Mesenchymal stem cell (in vitro differentiated cells and primary cell): ENCODE measurements at regions not wholly inside any gene's neighbourhood (a gene's known extent, or its start where the extent isn't known, plus 50 kb on each side); places are given as distances from the start of the nearest gene placed in this dataset.

ENCODE experiments used
- DNase-seq: peaks from one replicate; pipeline ENCODE4 v3.0.0-alpha.2; 2013
- H2AFZ ChIP-seq: one replicate; pipeline ENCODE4 v1.6.1; 2013; ENCODE audit warnings: low read depth, mild to moderate bottlenecking, control low read depth, inconsistent platforms, low read length, moderate library complexity
- H2AK5ac ChIP-seq: 2 replicates; pipeline ENCODE4 v1.6.1; 2013; ENCODE audit warnings: low read length, moderate library complexity, mild to moderate bottlenecking, inconsistent platforms; ENCODE audit not compliant: severe bottlenecking
- H2BK120ac ChIP-seq: one replicate; pipeline ENCODE4 v1.6.1; 2013; ENCODE audit warnings: low read depth, mild to moderate bottlenecking, inconsistent platforms, low read length, moderate library complexity
- H2BK12ac ChIP-seq, 2 experiments: one replicate each; pipeline ENCODE4 v1.6.1; 2013; ENCODE audit warnings: inconsistent platforms in 2 of 2, low read length in 2 of 2, mild to moderate bottlenecking in 2 of 2, moderate library complexity in 2 of 2, control low read depth in 1 of 2
- H2BK15ac ChIP-seq: one replicate; pipeline ENCODE4 v1.6.1; 2013; ENCODE audit warnings: mild to moderate bottlenecking, low read depth, inconsistent platforms; ENCODE audit not compliant: poor library complexity, severe bottlenecking
- H2BK5ac ChIP-seq: 2 replicates; pipeline ENCODE4 v1.6.1; 2013; ENCODE audit warnings: low read depth, mild to moderate bottlenecking, low read length, control low read depth, inconsistent platforms; ENCODE audit not compliant: poor library complexity, severe bottlenecking
- H3K14ac ChIP-seq, 2 experiments: one replicate each; pipeline ENCODE4 v1.6.1; 2013; ENCODE audit warnings: inconsistent platforms in 2 of 2, low read length in 2 of 2, control low read depth in 1 of 2, mild to moderate bottlenecking in 1 of 2, moderate library complexity in 1 of 2
- H3K18ac ChIP-seq, 2 experiments: one replicate each; pipeline ENCODE4 v1.6.1; 2013; ENCODE audit warnings: inconsistent platforms in 2 of 2, low read length in 2 of 2, control low read depth in 1 of 2, low read depth in 1 of 2, mild to moderate bottlenecking in 1 of 2
- H3K23ac ChIP-seq, 2 experiments: one replicate each; pipeline ENCODE4 v1.6.1; 2013; ENCODE audit warnings: inconsistent platforms in 2 of 2, low read length in 2 of 2, mild to moderate bottlenecking in 2 of 2, moderate library complexity in 2 of 2, control low read depth in 1 of 2
- H3K27ac ChIP-seq: 2 replicates; pipeline ENCODE4 v1.5.1; 2013; ENCODE audit warnings: mild to moderate bottlenecking, moderate library complexity, low read length, control low read depth, inconsistent platforms; ENCODE audit not compliant: poor library complexity, severe bottlenecking
- H3K27me3 ChIP-seq, 2 experiments: 2 replicates each; pipeline versions ENCODE4 v1.6.1 to v1.7.0; 2013; ENCODE audit warnings: low read length in 2 of 2, mild to moderate bottlenecking in 2 of 2, moderate library complexity in 2 of 2, control low read depth in 1 of 2, inconsistent platforms in 1 of 2; ENCODE audit not compliant: control insufficient read depth in 1 of 2, insufficient read depth in 1 of 2
- H3K36me3 ChIP-seq, 2 experiments: 2 replicates each; pipeline versions ENCODE4 v1.6.1 to v1.7.0; 2013; ENCODE audit warnings: low read length in 2 of 2, control low read depth in 1 of 2, inconsistent platforms in 1 of 2, low read depth in 1 of 2, mild to moderate bottlenecking in 1 of 2; ENCODE audit not compliant: insufficient read depth in 2 of 2, control insufficient read depth in 1 of 2
- H3K4ac ChIP-seq, 2 experiments: one replicate each; pipeline ENCODE4 v1.6.1; 2013; ENCODE audit warnings: inconsistent platforms in 2 of 2, low read length in 2 of 2, mild to moderate bottlenecking in 2 of 2, moderate library complexity in 2 of 2, control low read depth in 1 of 2, low read depth in 1 of 2
- H3K4me1 ChIP-seq: 2 replicates; pipeline ENCODE4 v1.6.1; 2013; ENCODE audit warnings: low read depth, low read length, control low read depth; ENCODE audit not compliant: control insufficient read depth, insufficient read depth
- H3K4me2 ChIP-seq: 2 replicates; pipeline ENCODE4 v1.6.1; 2013; ENCODE audit warnings: low read length, mild to moderate bottlenecking, inconsistent platforms; ENCODE audit not compliant: poor library complexity, severe bottlenecking
- H3K4me3 ChIP-seq, 2 experiments: 2 replicates each; pipeline versions ENCODE4 v1.5.1 to v1.7.0; 2013; ENCODE audit warnings: low read length in 2 of 2, mild to moderate bottlenecking in 2 of 2, control low read depth in 1 of 2, low read depth in 1 of 2; ENCODE audit not compliant: insufficient read depth in 1 of 2
- H3K79me1 ChIP-seq: replicated peaks from 2 replicates; pipeline ENCODE4 v1.6.1; 2013; ENCODE audit warnings: mild to moderate bottlenecking, control low read depth, low read length, inconsistent platforms; ENCODE audit not compliant: poor library complexity, severe bottlenecking
- H3K9ac ChIP-seq: 2 replicates; pipeline ENCODE4 v1.7.0; 2013; ENCODE audit warnings: mild to moderate bottlenecking, low read length, moderate library complexity
- H3K9me3 ChIP-seq: 2 replicates; pipeline ENCODE4 v1.7.0; 2013; ENCODE audit warnings: mild to moderate bottlenecking, low read length; ENCODE audit not compliant: control insufficient read depth
- H4K8ac ChIP-seq: one replicate; pipeline ENCODE4 v1.6.1; 2013; ENCODE audit warnings: inconsistent platforms, mild to moderate bottlenecking, low read length, moderate library complexity
- H4K91ac ChIP-seq: one replicate; pipeline ENCODE4 v1.6.1; 2013; ENCODE audit warnings: mild to moderate bottlenecking, low read length, inconsistent platforms
- WGBS: methylation state at CpG from one replicate; pipeline ENCODE4 v1.1.7; 2013; ENCODE audit warnings: mixed read lengths; 5-methylcytosine and 5-hydroxymethylcytosine counted together

DNA sequence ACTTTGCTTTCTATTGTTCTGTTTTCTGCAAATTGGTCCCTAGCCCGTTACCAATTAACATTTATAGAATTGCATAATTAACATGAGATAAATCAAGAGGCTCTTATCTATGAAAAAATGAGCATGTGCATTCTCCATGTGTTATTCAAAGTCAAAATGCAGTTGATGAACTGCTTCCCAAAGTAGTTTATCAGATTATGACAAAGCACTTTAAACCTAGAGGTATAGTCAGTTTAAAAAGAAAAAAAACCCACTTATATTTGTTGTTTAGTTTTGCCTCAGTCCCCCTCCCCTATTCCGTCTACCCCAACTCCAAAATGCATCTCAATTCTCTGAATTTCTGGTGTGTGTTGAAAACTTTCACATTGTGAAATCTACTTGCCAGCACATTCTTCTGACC lies 119.5 kb downstream of the ATXN3L start:
- 100% methylated on average over 1 of the region's 2 CpGs for WGBS
- no peak overlapping the region for H3K4ac ChIP-seq
- H3K9ac ChIP-seq, result no peak overlapping the region
- no peaks in the 10 kb centered on the region for H3K9me3 ChIP-seq
- H2BK120ac ChIP-seq, result no peak overlapping the region
- no peak overlapping the region for H3K14ac ChIP-seq
- H2AK5ac ChIP-seq, result no peak overlapping the region
- H4K91ac ChIP-seq, result no peak overlapping the region
- H3K4me1 ChIP-seq, result no peaks in the 10 kb centered on the region
- no peak overlapping the region for H3K18ac ChIP-seq
- no peak overlapping the region for H3K27ac ChIP-seq
- no peak overlapping the region for H4K8ac ChIP-seq
- H3K27me3 ChIP-seq, result no peaks in the 10 kb centered on the region
- H3K23ac ChIP-seq, result no peak overlapping the region
- no peak overlapping the region for H3K4me3 ChIP-seq
- DNase-seq, result peak; percentile 3
- no peak overlapping the region for H3K4me2 ChIP-seq
- no peak overlapping the region for H2AFZ ChIP-seq
- no peaks in the 10 kb centered on the region for H3K36me3 ChIP-seq
- no peak overlapping the region for H2BK15ac ChIP-seq
- H3K79me1 ChIP-seq, result no peaks in the 10 kb centered on the region
- H2BK5ac ChIP-seq, result no peak overlapping the region
- H2BK12ac ChIP-seq, result no peak overlapping the region

- H2AK5ac ChIP-seq, result no peak overlapping the region
- H3K4me2 ChIP-seq, result no peak overlapping the region
- H2BK15ac ChIP-seq, result no peak overlapping the region
- H3K79me1 ChIP-seq, result no peaks in the 10 kb centered on the region
- H3K14ac ChIP-seq, result no peak overlapping the region
- no peak overlapping the region for H4K91ac ChIP-seq
- H4K8ac ChIP-seq, result no peak overlapping the region
- 43% methylated on average over 1 of the region's 3 CpGs for WGBS
- no peaks in the 10 kb centered on the region for H3K4me1 ChIP-seq
- no peak overlapping the region for H2AFZ ChIP-seq
- H2BK5ac ChIP-seq, result no peak overlapping the region
- H3K9ac ChIP-seq, result no peak overlapping the region
- H3K4me3 ChIP-seq, result no peak overlapping the region
- no peaks in the 10 kb centered on the region for H3K27me3 ChIP-seq
- DNase-seq, result no peak
- no peak overlapping the region for H3K4ac ChIP-seq
- no peaks in the 10 kb centered on the region for H3K9me3 ChIP-seq
- H3K23ac ChIP-seq, result no peak overlapping the region
- no peak overlapping the region for H3K27ac ChIP-seq
- H3K18ac ChIP-seq, result no peak overlapping the region
- H2BK12ac ChIP-seq, result no peak overlapping the region
- H3K36me3 ChIP-seq, result no peaks in the 10 kb centered on the region
- no peak overlapping the region for H2BK120ac ChIP-seq
These were observed 121.1 kb downstream of the ATXN3L start for GRCh38 chrX:13198762-13199064.

DNA sequence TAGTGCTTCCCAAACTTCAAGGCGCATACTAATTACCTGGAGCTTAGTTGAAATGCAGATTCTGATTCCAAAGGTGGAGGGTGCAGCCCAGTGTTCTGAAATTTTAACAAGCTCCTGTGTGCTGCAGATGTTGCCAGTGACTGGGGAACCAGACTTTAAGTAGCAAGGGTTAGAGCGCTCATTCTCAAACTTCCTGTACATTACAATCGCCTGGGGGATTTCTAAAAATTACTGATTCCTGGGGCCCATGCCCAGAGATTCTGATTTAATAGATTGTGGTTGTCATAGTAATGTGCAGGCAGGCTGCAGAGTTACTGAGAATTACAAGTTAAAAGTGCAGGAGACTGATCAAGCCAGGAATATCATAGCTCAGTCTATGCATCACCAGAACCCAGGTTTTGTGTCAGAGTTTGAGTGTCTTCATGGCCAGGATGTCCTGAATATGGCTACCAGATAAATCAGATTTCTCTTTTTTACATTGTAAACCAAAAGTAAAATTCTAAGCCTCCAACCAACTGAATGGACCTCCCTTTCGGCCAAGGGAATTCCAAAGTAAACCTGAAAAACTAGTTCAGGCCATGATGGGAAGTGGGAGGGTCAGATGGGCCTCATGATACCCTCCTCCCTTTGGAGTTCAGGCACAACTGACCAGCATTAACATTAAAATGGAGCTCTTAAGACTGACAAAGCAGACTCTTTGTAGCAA lies 121.6 kb downstream of the ATXN3L start:
- H3K79me1 ChIP-seq, result no peaks in the 10 kb centered on the region
- H2BK5ac ChIP-seq, result no peak overlapping the region
- H4K8ac ChIP-seq, result no peak overlapping the region
- no peaks in the 10 kb centered on the region for H3K36me3 ChIP-seq
- H3K14ac ChIP-seq, result no peak overlapping the region
- H3K4me2 ChIP-seq, result no peak overlapping the region
- H3K4ac ChIP-seq, result no peak overlapping the region
- H2AFZ ChIP-seq, result no peak overlapping the region
- H3K4me1 ChIP-seq, result no peaks in the 10 kb centered on the region
- no peak overlapping the region for H4K91ac ChIP-seq
- no peak overlapping the region for H3K18ac ChIP-seq
- no peak overlapping the region for H2BK120ac ChIP-seq
- no peaks in the 10 kb centered on the region for H3K27me3 ChIP-seq
- no peak for DNase-seq
- H2BK12ac ChIP-seq, result no peak overlapping the region
- H3K9ac ChIP-seq, result no peak overlapping the region
- H3K27ac ChIP-seq, result no peak overlapping the region
- 91% methylated on average over 2 of the region's 4 CpGs for WGBS
- H3K4me3 ChIP-seq, result no peak overlapping the region
- H2AK5ac ChIP-seq, result no peak overlapping the region
- H3K9me3 ChIP-seq, result no peaks in the 10 kb centered on the region
- no peak overlapping the region for H2BK15ac ChIP-seq
- no peak overlapping the region for H3K23ac ChIP-seq

DNA sequence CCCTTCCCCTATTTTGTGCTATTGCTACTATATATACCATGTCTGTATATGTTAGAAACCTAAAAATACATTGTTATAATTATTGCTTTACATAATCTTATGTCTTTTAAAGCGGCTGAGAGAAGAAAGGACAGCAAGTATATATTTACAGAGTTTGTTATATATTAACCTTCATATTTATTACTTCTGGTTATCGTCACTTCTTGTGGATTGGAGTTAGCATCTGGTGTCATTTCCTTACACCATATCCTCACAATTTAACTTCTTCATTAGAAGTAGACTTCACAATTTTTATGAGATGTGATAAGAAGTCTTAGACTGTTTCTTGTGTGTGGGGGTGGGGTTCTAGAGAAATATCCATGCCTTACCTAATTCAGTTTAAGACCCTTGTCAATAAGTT lies 123.1 kb downstream of the ATXN3L start:
- no peak overlapping the region for H4K91ac ChIP-seq
- no peaks in the 10 kb centered on the region for H3K27me3 ChIP-seq
- H3K36me3 ChIP-seq, result no peaks in the 10 kb centered on the region
- H3K9me3 ChIP-seq, result no peaks in the 10 kb centered on the region
- H3K4me1 ChIP-seq, result no peaks in the 10 kb centered on the region
- H3K23ac ChIP-seq, result no peak overlapping the region
- WGBS, result no CpG with 5 or more reads among the region's 2 CpGs
- no peak overlapping the region for H2AFZ ChIP-seq
- no peak overlapping the region for H3K27ac ChIP-seq
- no peak overlapping the region for H2BK120ac ChIP-seq
- no peak for DNase-seq
- H2BK15ac ChIP-seq, result no peak overlapping the region
- no peak overlapping the region for H4K8ac ChIP-seq
- no peak overlapping the region for H3K18ac ChIP-seq
- H2AK5ac ChIP-seq, result no peak overlapping the region
- no peak overlapping the region for H2BK12ac ChIP-seq
- no peak overlapping the region for H3K9ac ChIP-seq
- no peak overlapping the region for H2BK5ac ChIP-seq
- H3K4ac ChIP-seq, result no peak overlapping the region
- H3K4me2 ChIP-seq, result no peak overlapping the region
- no peaks in the 10 kb centered on the region for H3K79me1 ChIP-seq
- H3K4me3 ChIP-seq, result no peak overlapping the region
- H3K14ac ChIP-seq, result no peak overlapping the region
